DMS 273 (cell line): ENCODE measurements at regions not wholly inside any gene's neighbourhood (a gene's known extent, or its start where the extent isn't known, plus 50 kb on each side); places are given as distances from the start of the nearest gene placed in this dataset.

Experiments used
- DNase-seq: peaks from one replicate; lab custom pipeline; 2025; ENCODE audit not compliant: unreplicated experiment; lab: John Stamatoyannopoulos, UW

GRCh38 chr1:115210302-115210711, 121.0 kb upstream of the TSPAN2 start:
- DNase-seq, result no peak

- DNase-seq, result no peak
Observed at GRCh38 chr1:115204513-115204912, 115.2 kb upstream of the TSPAN2 start.

- no peak for DNase-seq
Observed at GRCh38 chr1:115203287-115203686, 114.0 kb upstream of the TSPAN2 start.

- DNase-seq, result no peak
Observed at GRCh38 chr1:115201598-115201997, 112.3 kb upstream of the TSPAN2 start.

- no peak for DNase-seq
Observed at GRCh38 chr1:115199416-115200132, 110.3 kb upstream of the TSPAN2 start.

GRCh38 chr1:115198938-115199337, 109.6 kb upstream of the TSPAN2 start:
- peak; percentile 65 for DNase-seq

- DNase-seq, result peak; percentile 15
Observed at GRCh38 chr1:115196296-115196695, 107.0 kb upstream of the TSPAN2 start.

- DNase-seq, result no peak
Observed at GRCh38 chr1:115194506-115194905, 105.2 kb upstream of the TSPAN2 start.

- no peak for DNase-seq
Observed at GRCh38 chr1:115193046-115193828, 103.9 kb upstream of the TSPAN2 start.

GRCh38 chr1:115192200-115192767, 103.0 kb upstream of the TSPAN2 start:
- DNase-seq, result no peak

- no peak for DNase-seq
Observed at GRCh38 chr1:115191691-115192090, 102.4 kb upstream of the TSPAN2 start.

- no peak for DNase-seq
Observed at GRCh38 chr1:115190540-115191170, 101.4 kb upstream of the TSPAN2 start.

- no peak for DNase-seq
Observed at GRCh38 chr1:115189814-115190539, 100.7 kb upstream of the TSPAN2 start.

GRCh38 chr1:115188680-115189395, 99.5 kb upstream of the TSPAN2 start:
- no peak for DNase-seq

GRCh38 chr1:115186711-115187265, 97.5 kb upstream of the TSPAN2 start:
- no peak for DNase-seq

- no peak for DNase-seq
Observed at GRCh38 chr1:115185336-115185735, 96.0 kb upstream of the TSPAN2 start.

GRCh38 chr1:115184951-115185331, 95.6 kb upstream of the TSPAN2 start:
- no peak for DNase-seq

GRCh38 chr1:115184260-115184950, 95.1 kb upstream of the TSPAN2 start:
- peak; percentile 23 for DNase-seq

- DNase-seq, result no peak
Observed at GRCh38 chr1:115183721-115184259, 94.5 kb upstream of the TSPAN2 start.
